GM21723 (cell line): ENCODE measurements at regions not wholly inside any gene's neighbourhood (a gene's known extent, or its start where the extent isn't known, plus 50 kb on each side); places are given as distances from the start of the nearest gene placed in this dataset.

ENCODE experiments used
- ATAC-seq: cut with Tn5 transposase; IDR thresholded peaks from one replicate; pipeline ENCODE4 v1.9.1; 2021; ENCODE audit warnings: mild to moderate bottlenecking, moderate library complexity; ENCODE audit not compliant: unreplicated experiment

GRCh38 chr4:78722878-78723277 is 53.3 kb upstream of the BMP2K start:
- no peak for ATAC-seq
